HG03571 (cell line): ENCODE measurements at regions not wholly inside any gene's neighbourhood (a gene's known extent, or its start where the extent isn't known, plus 50 kb on each side); places are given as distances from the start of the nearest gene placed in this dataset.

ENCODE experiments used
- ATAC-seq: cut with Tn5 transposase; IDR thresholded peaks from one replicate; pipeline ENCODE4 v1.9.1; 2021; ENCODE audit not compliant: unreplicated experiment

- ATAC-seq: no peak
These were observed 144.3 kb upstream of the MTAP start for GRCh38 chr9:21657966-21658667.

GRCh38 chr9:21660976-21661375 lies 141.5 kb upstream of the MTAP start:
- ATAC-seq: no peak

GRCh38 chr9:21661626-21662025 lies 140.8 kb upstream of the MTAP start:
- ATAC-seq: no peak

- no peak for ATAC-seq
These were observed 133.9 kb upstream of the MTAP start for GRCh38 chr9:21668516-21668915.

GRCh38 chr9:21669701-21670100 lies 132.7 kb upstream of the MTAP start:
- no peak for ATAC-seq

- ATAC-seq: no peak
These were observed 132.1 kb upstream of the MTAP start for GRCh38 chr9:21670374-21670773.

GRCh38 chr9:21672140-21672539 lies 130.3 kb upstream of the MTAP start:
- ATAC-seq: no peak

- no peak for ATAC-seq
These were observed 129.7 kb upstream of the MTAP start for GRCh38 chr9:21672761-21673160.

GRCh38 chr9:21674894-21675293 lies 127.5 kb upstream of the MTAP start:
- ATAC-seq: no peak

- ATAC-seq: no peak
These were observed 125.0 kb upstream of the MTAP start for GRCh38 chr9:21677387-21677786.

GRCh38 chr9:21677834-21678233 lies 124.6 kb upstream of the MTAP start:
- ATAC-seq: no peak

- ATAC-seq: no peak
These were observed 123.0 kb upstream of the MTAP start for GRCh38 chr9:21679432-21679831.

- ATAC-seq: no peak
These were observed 121.8 kb upstream of the MTAP start for GRCh38 chr9:21680590-21680989.

GRCh38 chr9:21681641-21682040 lies 120.8 kb upstream of the MTAP start:
- ATAC-seq: no peak

- no peak for ATAC-seq
These were observed 120.1 kb upstream of the MTAP start for GRCh38 chr9:21682381-21682780.

GRCh38 chr9:21682981-21683380 lies 119.5 kb upstream of the MTAP start:
- ATAC-seq: no peak

GRCh38 chr9:21683484-21684175 lies 118.8 kb upstream of the MTAP start:
- no peak for ATAC-seq

GRCh38 chr9:21684231-21684630 lies 118.2 kb upstream of the MTAP start:
- ATAC-seq: no peak

- ATAC-seq: no peak
These were observed 117.5 kb upstream of the MTAP start for GRCh38 chr9:21684831-21685362.

- ATAC-seq: no peak
These were observed 116.9 kb upstream of the MTAP start for GRCh38 chr9:21685502-21685901.

GRCh38 chr9:21686738-21687137 lies 115.7 kb upstream of the MTAP start:
- ATAC-seq: no peak

- ATAC-seq: no peak
These were observed 115.1 kb upstream of the MTAP start for GRCh38 chr9:21687351-21687750.
